GM18526 (cell line): ENCODE measurements at regions not wholly inside any gene's neighbourhood (a gene's known extent, or its start where the extent isn't known, plus 50 kb on each side); places are given as distances from the start of the nearest gene placed in this dataset.

Experiments
- POLR2A ChIP-seq: IDR thresholded peaks from 3 replicates; pipeline ENCODE4 v1.6.1; 2011; ENCODE audit not compliant: insufficient read length; ENCODE audit errors: extremely low read depth

DNA sequence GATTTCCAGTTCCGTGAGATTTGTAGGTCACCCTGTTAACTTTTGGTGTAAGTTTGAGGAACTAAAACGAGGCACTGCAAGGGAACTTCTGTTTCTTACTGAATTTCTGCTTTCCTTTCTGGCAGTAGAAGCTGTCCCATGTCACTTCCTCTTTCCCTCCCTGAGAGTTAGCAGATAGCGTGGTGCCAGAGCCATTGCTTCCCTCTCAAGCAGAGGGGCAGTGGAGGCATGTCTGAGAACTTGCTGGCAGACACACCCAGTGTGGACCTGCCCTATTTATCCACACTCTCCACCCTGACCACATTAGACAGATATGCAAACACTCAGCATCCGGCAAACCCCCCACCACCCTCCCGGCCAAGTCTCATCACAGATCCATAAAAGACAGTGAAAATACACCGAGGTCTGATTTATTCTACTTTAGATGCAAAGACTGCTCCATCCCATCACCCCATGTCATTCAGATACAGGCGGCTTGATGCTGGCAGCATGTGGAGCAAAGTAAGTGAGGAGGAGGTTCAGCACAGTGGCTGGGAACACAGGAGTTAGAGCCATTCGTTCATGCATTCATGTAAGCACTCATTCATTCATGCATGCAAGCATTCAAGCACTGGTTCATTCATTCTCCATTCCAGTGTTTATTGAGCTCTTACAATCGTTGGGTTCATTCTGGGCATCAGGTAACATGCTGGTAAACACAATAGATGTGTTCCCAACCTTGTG lies 324.7 kb downstream of the SHQ1 start:
- no peak for TF ChIP-seq POLR2A

- no peak for TF ChIP-seq POLR2A
Observed at GRCh38 chr3:72520690-72521308, 327.4 kb downstream of the SHQ1 start.

GRCh38 chr3:72519946-72520604 lies 328.2 kb downstream of the SHQ1 start:
- no peak for TF ChIP-seq POLR2A

GRCh38 chr3:72517921-72518424 lies 330.3 kb downstream of the SHQ1 start:
- no peak for TF ChIP-seq POLR2A

GRCh38 chr3:72517336-72517735 lies 330.9 kb downstream of the SHQ1 start:
- no peak for TF ChIP-seq POLR2A

GRCh38 chr3:72516361-72516760 lies 331.9 kb downstream of the SHQ1 start:
- no peak for TF ChIP-seq POLR2A

GRCh38 chr3:72515941-72516340 lies 332.3 kb downstream of the SHQ1 start:
- no peak for TF ChIP-seq POLR2A

DNA sequence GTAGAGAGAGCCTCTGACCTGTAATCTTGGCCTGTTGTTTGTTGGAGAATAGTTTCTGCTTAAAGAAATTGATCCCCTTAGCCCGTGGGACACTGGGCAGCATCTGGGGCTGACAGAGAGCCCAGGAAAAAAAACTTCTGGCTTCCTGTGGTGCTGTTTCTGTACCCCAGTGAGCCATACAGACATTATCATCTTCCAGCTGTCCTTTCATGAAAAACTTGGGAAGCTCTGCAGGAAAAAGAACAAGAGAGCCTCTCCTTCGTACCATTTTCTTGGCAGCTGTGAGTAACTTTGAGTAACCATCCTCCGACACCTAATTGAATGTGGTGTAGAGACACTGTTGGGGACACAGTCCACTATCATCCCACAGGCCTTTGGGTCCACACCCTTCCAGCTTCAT lies 333.0 kb downstream of the SHQ1 start:
- TF ChIP-seq POLR2A: no peak

DNA sequence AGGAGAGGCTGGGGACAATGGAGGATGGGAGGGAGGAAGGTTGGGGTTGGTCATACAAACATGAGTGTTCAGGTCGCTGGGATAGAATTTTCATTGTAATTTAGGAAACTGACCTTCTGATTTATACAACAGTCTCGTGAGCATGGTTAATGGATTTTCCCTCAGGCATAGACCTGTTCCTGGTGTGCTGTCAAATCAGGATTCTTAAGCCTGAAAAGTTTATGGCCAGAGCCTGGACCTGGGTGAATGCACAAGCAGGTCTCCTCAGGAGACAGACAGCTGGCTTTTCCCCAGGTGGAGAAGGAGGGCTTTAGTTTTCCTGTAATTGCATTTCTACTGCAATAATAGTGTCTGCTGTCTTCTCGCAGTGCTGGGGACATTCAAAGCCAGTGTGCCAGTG lies 338.0 kb downstream of the SHQ1 start:
- no peak for TF ChIP-seq POLR2A

GRCh38 chr3:72505539-72506405 lies 342.5 kb downstream of the SHQ1 start:
- TF ChIP-seq POLR2A: no peak

GRCh38 chr3:72496051-72496670 lies 352.1 kb downstream of the SHQ1 start:
- TF ChIP-seq POLR2A: no peak

DNA sequence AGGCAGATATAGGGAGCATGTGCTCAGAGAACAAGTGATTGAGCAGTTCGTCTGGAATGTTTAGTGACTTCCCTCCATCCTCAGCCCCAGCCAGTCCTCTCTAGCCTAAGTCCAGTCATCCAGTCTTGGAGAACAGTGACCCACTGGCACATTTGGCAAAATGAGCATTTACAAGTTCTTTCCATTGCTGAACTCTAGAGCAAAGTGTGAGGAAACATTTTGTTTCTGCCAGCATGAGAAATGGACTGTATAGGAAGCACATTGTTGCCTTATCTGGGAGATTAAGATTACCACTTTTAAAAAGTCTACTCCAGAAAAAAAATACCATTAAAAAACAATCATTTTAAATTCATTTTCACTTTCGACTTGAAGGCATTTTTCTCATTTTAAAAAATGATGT lies 353.6 kb downstream of the SHQ1 start:
- TF ChIP-seq POLR2A: no peak

- no peak for TF ChIP-seq POLR2A
Observed at GRCh38 chr3:72494130-72494529, 354.1 kb downstream of the SHQ1 start.

- TF ChIP-seq POLR2A: no peak
Observed at GRCh38 chr3:72492240-72492639, 356.0 kb downstream of the SHQ1 start.
